ENCODE measurements at regions not wholly inside any gene's neighbourhood (a gene's known extent, or its start where the extent isn't known, plus 50 kb on each side); places are given as distances from the start of the nearest gene placed in this dataset.
"Not testable (repeated sequence)": the region's sequence is repeated elsewhere in the genome, so short reads cannot be mapped to it uniquely, and the experiment has no call there.

DNA sequence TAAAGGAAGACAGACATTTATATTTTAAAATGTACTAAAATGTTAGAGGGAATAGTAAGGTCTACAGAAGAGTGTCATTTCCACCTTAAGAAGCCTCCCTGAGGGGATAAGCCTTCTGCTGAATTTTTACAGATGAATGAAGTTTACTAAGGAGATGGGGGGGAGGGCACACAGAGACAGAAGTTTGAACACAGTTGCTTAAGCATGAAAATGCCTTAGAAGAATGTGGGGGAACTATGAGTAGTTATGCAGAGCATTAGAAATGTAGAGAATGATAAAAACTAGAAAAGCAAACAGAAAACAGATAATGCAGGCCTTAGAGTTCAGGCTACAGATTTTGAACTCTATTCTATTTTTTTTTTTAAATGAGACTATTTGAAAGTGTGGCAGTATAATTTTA, 232.2 kb upstream of the VLDLR start:
- Histone ChIP-seq H3K27me3 (no peaks in the 10 kb centered on the region), H3K9me3 (no peaks in the 10 kb centered on the region), H3K36me3 (no peaks in the 10 kb centered on the region), H3K4me1 (no peaks in the 10 kb centered on the region), H3K27ac (no peak overlapping the region), H3K4me3 (replicated peaks in 1 of 3) (no peak overlapping the region)
- intact Hi-C loops (cut with DNase I), result no loop called here
- no peak for DNase-seq
- TF ChIP-seq, protein P1, sequence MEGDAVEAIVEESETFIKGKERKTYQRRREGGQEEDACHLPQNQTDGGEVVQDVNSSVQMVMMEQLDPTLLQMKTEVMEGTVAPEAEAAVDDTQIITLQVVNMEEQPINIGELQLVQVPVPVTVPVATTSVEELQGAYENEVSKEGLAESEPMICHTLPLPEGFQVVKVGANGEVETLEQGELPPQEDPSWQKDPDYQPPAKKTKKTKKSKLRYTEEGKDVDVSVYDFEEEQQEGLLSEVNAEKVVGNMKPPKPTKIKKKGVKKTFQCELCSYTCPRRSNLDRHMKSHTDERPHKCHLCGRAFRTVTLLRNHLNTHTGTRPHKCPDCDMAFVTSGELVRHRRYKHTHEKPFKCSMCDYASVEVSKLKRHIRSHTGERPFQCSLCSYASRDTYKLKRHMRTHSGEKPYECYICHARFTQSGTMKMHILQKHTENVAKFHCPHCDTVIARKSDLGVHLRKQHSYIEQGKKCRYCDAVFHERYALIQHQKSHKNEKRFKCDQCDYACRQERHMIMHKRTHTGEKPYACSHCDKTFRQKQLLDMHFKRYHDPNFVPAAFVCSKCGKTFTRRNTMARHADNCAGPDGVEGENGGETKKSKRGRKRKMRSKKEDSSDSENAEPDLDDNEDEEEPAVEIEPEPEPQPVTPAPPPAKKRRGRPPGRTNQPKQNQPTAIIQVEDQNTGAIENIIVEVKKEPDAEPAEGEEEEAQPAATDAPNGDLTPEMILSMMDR (IDR thresholded peaks at IDR 0.05), result no peak

DNA sequence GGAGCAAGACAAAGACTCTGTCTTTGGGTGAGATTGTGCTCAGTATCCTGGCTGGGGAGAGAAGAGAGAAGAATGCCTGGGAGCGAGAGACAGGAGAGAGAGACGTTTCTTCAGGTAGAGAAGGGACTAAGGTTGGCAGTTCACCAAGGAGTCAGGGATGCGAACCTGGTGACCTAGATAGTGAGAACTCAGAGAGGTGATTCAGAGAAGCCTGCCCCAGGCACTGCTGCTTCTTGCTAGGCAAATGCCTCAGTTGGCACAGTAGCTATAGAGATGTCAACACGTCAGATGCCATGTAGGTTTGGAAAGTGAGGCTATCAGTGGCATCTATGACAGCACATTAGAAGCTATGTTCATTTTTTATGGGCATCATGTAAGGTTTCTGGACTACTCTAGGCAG, 231.6 kb upstream of the VLDLR start:
- intact Hi-C loops (cut with DNase I), result no loop called here
- H3K27ac ChIP-seq, result no peak overlapping the region
- no peaks in the 10 kb centered on the region for H3K36me3 ChIP-seq
- H3K27me3 ChIP-seq, result no peaks in the 10 kb centered on the region
- H3K4me3 ChIP-seq (replicated peaks in 1 of 3), result no peak overlapping the region
- no peaks in the 10 kb centered on the region for H3K9me3 ChIP-seq
- 81 to 85% methylated on average over 4 of the region's 4 CpGs for WGBS, 2 donors
- no peak for TF ChIP-seq POLR2A (IDR thresholded peaks at IDR 0.05)
- TF ChIP-seq, protein P1 (IDR thresholded peaks at IDR 0.05), result no peak
- DNase-seq, result no peak
- H3K4me1 ChIP-seq, result no peaks in the 10 kb centered on the region

- intact Hi-C loops (cut with DNase I); H3K9me3 ChIP-seq; H3K4me1 ChIP-seq; DNase-seq; H3K27me3 ChIP-seq; H3K4me3 ChIP-seq (replicated peaks in 1 of 3); H3K27ac ChIP-seq; H3K36me3 ChIP-seq: not testable (repeated sequence)
Measured at GRCh38 chr9:2391509-2392132, 230.0 kb upstream of the VLDLR start.

- intact Hi-C loops (cut with DNase I); DNase-seq; H3K4me1 ChIP-seq; H3K9me3 ChIP-seq; H3K4me3 ChIP-seq (replicated peaks in 1 of 3); H3K36me3 ChIP-seq; H3K27me3 ChIP-seq; H3K27ac ChIP-seq: not testable (repeated sequence)
Measured at GRCh38 chr9:2394087-2394741, 227.4 kb upstream of the VLDLR start.

GRCh38 chr9:2395814-2396612, 225.6 kb upstream of the VLDLR start:
- H3K4me3 ChIP-seq (replicated peaks in 1 of 3), result no peak overlapping the region
- no peaks in the 10 kb centered on the region for H3K4me1 ChIP-seq
- TF ChIP-seq, protein P1 (IDR thresholded peaks at IDR 0.05), result no peak
- no peak for TF ChIP-seq POLR2A (IDR thresholded peaks at IDR 0.05)
- intact Hi-C loops (cut with DNase I), result no loop called here
- no peak overlapping the region for H3K27ac ChIP-seq
- no peaks in the 10 kb centered on the region for H3K9me3 ChIP-seq
- no peaks in the 10 kb centered on the region for H3K27me3 ChIP-seq
- DNase-seq, result no peak
- 94 to 95% methylated on average over 2 of the region's 2 CpGs for WGBS, 2 donors
- no peaks in the 10 kb centered on the region for H3K36me3 ChIP-seq

DNA sequence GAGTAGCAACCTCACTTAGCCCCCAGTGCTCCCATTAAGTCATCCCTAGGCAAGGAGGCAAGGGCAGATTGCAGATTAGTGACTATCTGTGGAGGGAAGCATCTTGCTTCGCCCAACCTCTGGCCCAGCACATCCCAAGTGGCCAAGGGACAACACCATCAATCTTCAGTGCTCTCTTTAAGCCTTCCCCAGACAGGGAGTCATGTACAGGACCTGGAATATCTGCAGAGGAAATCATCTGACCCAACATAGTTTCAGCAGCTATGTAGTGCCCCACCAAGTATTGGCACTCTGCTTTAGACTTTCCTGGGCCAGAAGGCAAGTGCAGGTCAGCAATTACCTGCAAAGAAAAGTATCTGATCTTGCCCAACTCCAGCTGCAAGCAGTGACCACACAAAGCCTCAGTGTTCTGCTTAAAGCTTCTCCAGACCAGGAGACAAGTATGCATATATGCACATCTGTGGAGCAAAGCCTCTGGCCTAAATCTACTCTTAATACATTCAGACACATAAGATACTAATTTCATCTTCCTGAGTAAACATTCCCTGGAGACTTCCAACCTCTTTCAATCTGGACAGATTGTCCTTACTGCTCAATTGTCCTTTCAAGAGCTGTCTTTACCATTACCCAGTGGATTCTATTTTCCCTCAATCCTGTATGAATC, 224.8 kb upstream of the VLDLR start:
- no peaks in the 10 kb centered on the region for H3K9me3 ChIP-seq
- intact Hi-C loops (cut with DNase I), result no loop called here

GRCh38 chr9:2397875-2398274, 223.7 kb upstream of the VLDLR start:
- H3K27me3 ChIP-seq; intact Hi-C loops (cut with DNase I); H3K27ac ChIP-seq; H3K4me3 ChIP-seq (replicated peaks in 1 of 3); H3K9me3 ChIP-seq; H3K4me1 ChIP-seq; DNase-seq; H3K36me3 ChIP-seq: not testable (repeated sequence)

More for the DNA sequence above, 224.8 kb upstream of the VLDLR start:
- Histone ChIP-seq H3K36me3 (no peaks in the 10 kb centered on the region), H3K27ac (no peak overlapping the region), H3K27me3 (no peaks in the 10 kb centered on the region), H3K4me1 (no peaks in the 10 kb centered on the region), H3K4me3 (replicated peaks in 1 of 3) (no peak overlapping the region)
- 0 to 67% methylated on average over 1 of the region's 1 CpG for WGBS, 2 donors
- DNase-seq, result no peak
- TF ChIP-seq, protein P1 (IDR thresholded peaks at IDR 0.05), result no peak
- TF ChIP-seq POLR2A (IDR thresholded peaks at IDR 0.05), result no peak

- H3K27ac ChIP-seq; intact Hi-C loops (cut with DNase I): not testable (repeated sequence)
- 77 to 81% methylated on average over 3 of the region's 3 CpGs for WGBS, 2 donors
Measured at GRCh38 chr9:2401746-2402145, 219.8 kb upstream of the VLDLR start.

More at GRCh38 chr9:2401746-2402145, 219.8 kb upstream of the VLDLR start:
- not testable (repeated sequence) for H3K9me3 ChIP-seq; H3K36me3 ChIP-seq; H3K4me1 ChIP-seq; H3K4me3 ChIP-seq (replicated peaks in 1 of 3); H3K27me3 ChIP-seq; DNase-seq
